ENCODE measurements at regions not wholly inside any gene's neighbourhood (a gene's known extent, or its start where the extent isn't known, plus 50 kb on each side); places are given as distances from the start of the nearest gene placed in this dataset.

GRCh38 chr5:19044931-19045695, 942.9 kb downstream of the CDH18 start:
- H3K4me3 ChIP-seq (ENCODE audit: low read depth, low read length): no peak overlapping the region
- TF ChIP-seq CTCF (IDR thresholded peaks at IDR 0.05; ENCODE audit: borderline replicate concordance, insufficient read depth, low read depth, low read length): no peak

GRCh38 chr5:19047277-19047676, 940.7 kb downstream of the CDH18 start:
- H3K4me3 ChIP-seq (ENCODE audit: low read depth, low read length): no peak overlapping the region
- TF ChIP-seq CTCF (IDR thresholded peaks at IDR 0.05; ENCODE audit: borderline replicate concordance, insufficient read depth, low read depth, low read length): no peak

- no peak overlapping the region for H3K4me3 ChIP-seq (ENCODE audit: low read depth, low read length)
Observed at GRCh38 chr5:19048726-19049125, 939.3 kb downstream of the CDH18 start.

GRCh38 chr5:19058216-19058615, 929.8 kb downstream of the CDH18 start:
- no peak for TF ChIP-seq CTCF (IDR thresholded peaks at IDR 0.05; ENCODE audit: borderline replicate concordance, insufficient read depth, low read depth, low read length)

More at GRCh38 chr5:19048726-19049125, 939.3 kb downstream of the CDH18 start:
- no peak for TF ChIP-seq CTCF (IDR thresholded peaks at IDR 0.05; ENCODE audit: borderline replicate concordance, insufficient read depth, low read depth, low read length)

GRCh38 chr5:19064094-19064493, 923.9 kb downstream of the CDH18 start:
- H3K4me3 ChIP-seq (ENCODE audit: low read depth, low read length): no peak overlapping the region
- TF ChIP-seq CTCF (IDR thresholded peaks at IDR 0.05; ENCODE audit: borderline replicate concordance, insufficient read depth, low read depth, low read length): no peak

More at GRCh38 chr5:19058216-19058615, 929.8 kb downstream of the CDH18 start:
- H3K4me3 ChIP-seq (ENCODE audit: low read depth, low read length): no peak overlapping the region

GRCh38 chr5:19067741-19068140, 920.3 kb downstream of the CDH18 start:
- H3K4me3 ChIP-seq (ENCODE audit: low read depth, low read length): no peak overlapping the region
- no peak for TF ChIP-seq CTCF (IDR thresholded peaks at IDR 0.05; ENCODE audit: borderline replicate concordance, insufficient read depth, low read depth, low read length)

GRCh38 chr5:19098434-19098833, 889.6 kb downstream of the CDH18 start:
- no peak overlapping the region for H3K4me3 ChIP-seq (ENCODE audit: low read depth, low read length)
- TF ChIP-seq CTCF (IDR thresholded peaks at IDR 0.05; ENCODE audit: borderline replicate concordance, insufficient read depth, low read depth, low read length): no peak

All from GM12875 (cell line).